NCI-H2029 (cell line): ENCODE measurements at regions not wholly inside any gene's neighbourhood (a gene's known extent, or its start where the extent isn't known, plus 50 kb on each side); places are given as distances from the start of the nearest gene placed in this dataset.
"Not testable (repeated sequence)": the region's sequence is repeated elsewhere in the genome, so short reads cannot be mapped to it uniquely, and the experiment has no call there.

ENCODE experiments used
- DNase-seq: peaks from one replicate; lab custom pipeline; 2025; lab: John Stamatoyannopoulos, UW

GRCh38 chr15:62320259-62320658 lies 155.2 kb upstream of the C2CD4B start:
- no peak for DNase-seq

DNA sequence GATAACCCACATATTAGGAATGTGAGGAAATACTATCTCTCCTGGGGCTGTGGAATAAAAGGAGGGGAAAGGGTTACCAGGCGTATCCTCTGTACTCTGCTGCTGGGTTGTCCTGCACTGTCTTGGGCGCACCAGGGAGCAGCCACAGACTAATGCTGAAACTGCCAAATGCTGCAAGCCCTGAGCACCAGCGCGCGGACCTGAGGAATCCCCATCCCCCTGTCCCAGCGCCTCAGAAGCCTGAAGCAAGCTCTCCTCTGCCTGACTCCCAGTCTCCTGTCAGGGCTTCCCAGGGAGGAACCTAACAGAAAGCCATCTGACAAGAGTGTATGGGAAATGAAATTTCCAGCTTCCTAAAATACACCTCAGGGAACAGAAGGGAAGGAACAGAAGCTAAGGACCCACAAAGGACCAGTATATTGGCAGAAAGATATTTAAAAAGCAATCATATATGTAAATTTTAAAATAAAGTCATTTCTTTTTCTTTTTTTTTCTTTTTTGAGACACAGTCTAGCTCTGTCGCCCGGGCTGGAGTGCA lies 158.3 kb upstream of the C2CD4B start:
- no peak for DNase-seq

DNA sequence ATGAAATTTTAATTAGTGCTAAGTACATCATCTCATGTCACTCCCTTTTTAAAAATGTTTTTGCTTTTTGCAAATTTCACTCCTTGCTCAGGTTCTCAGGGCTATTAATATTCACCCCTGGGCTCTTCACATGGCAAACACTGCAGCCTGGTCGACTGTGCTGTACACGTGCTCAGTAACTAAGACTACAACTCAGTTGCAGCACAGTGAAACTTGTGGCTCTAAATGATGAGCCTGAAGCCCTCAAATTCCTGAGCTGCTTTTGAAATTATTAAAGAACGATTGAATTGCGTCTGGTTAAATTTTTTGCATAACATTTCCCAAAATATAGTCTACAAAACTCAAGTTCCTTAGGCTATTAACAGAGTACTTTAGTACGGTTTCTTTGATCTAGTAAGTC lies 159.3 kb upstream of the C2CD4B start:
- DNase-seq, result no peak

- no peak for DNase-seq
Observed at GRCh38 chr15:62325597-62325996, 160.5 kb upstream of the C2CD4B start.

DNA sequence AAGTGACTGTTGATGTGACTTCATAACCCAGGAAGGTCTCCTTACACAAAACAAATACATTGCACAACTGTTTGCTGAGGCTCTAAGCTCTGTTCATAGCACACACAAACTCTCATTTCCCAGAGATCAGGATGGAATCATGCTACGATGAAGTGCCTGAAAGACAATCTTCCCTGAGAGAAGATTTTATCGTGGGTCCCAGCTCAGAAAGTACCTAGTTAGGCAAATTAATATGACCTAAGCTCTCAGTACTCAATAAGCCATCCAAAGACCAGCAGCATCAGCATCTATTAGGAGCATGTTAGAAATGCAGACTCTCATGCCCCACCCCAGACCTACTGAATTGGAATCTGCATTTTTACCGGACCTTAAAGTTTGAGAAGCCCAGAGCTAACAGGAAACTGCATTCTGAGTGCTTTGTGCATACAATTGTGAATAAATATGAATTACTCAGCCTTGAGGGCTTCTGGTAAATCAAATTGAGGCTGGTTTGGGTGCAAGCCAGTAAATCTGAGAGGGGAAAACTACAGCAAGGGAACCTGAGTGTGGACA lies 161.5 kb upstream of the C2CD4B start:
- DNase-seq, result peak; percentile 33

DNA sequence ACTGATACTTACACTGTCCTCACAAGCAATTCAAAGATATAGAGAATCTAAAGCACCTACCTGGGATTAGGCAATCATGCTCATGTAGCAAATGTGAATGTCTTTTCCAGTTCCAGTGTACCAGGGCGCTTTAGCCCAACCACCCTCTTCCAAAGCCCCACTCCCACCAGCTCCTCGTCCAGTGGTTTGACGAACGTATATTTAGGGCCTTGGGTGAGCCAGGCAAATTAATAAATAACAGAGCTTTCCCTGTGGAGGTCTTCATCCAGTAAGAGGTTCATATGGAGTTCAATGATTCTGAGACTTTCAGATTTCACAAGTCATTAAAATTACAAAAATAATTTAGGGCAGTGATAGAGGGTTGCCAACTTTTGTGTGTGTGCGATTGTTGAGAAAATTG lies 162.3 kb upstream of the C2CD4B start:
- no peak for DNase-seq

- DNase-seq, result not testable (repeated sequence)
Observed at GRCh38 chr15:62332472-62332871, 167.4 kb upstream of the C2CD4B start.

GRCh38 chr15:62334536-62334935 lies 169.5 kb upstream of the C2CD4B start:
- DNase-seq, result no peak

GRCh38 chr15:62337934-62338333 lies 172.8 kb upstream of the C2CD4B start:
- no peak for DNase-seq

GRCh38 chr15:62338497-62338896 lies 173.4 kb upstream of the C2CD4B start:
- DNase-seq, result no peak

- no peak for DNase-seq
Observed at GRCh38 chr15:62342959-62343358, 177.9 kb upstream of the C2CD4B start.

DNA sequence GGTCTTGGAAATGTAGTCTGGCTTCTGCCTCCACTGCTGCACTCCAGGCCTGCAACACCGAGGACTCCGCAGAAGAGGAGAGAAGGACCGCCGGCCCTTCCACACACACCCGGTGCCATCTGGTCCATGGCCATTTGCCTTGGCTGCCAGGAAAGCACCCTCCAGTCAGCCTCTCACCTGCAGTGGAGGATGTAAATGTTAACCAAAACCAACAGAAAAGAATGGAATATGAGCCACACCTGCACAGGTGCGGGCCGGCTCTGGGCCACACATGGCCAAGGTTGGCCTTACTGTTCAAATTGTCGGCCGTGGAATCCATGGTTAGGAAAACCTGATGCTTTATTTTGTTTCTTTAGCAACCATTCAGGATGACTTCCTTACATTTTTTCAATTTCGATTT lies 178.3 kb upstream of the C2CD4B start:
- DNase-seq, result peak; percentile 52

- DNase-seq, result peak; percentile 72
Observed at GRCh38 chr15:62344806-62345539, 179.9 kb upstream of the C2CD4B start.

DNA sequence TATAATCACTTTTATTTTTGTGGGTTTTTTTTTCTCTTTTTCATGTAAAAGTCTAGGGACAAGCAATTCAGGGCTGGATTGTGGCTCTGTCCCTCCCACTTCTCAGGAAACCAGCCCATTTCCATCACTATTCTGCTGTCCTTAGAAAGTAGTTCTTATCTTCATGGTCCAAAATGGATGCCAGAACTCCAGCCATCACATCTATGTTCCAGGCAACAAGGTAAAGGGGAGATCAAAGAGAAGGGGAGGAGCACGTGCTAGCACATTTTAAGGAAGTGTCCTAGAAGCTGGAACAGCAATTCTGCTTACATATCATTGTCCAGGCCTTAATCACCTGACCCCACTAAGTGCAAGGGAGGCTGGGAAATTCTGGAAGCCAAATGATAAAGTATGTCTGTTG lies 181.1 kb upstream of the C2CD4B start:
- no peak for DNase-seq

- DNase-seq, result no peak
Observed at GRCh38 chr15:62348118-62348517, 183.0 kb upstream of the C2CD4B start.

- no peak for DNase-seq
Observed at GRCh38 chr15:62348623-62349022, 183.5 kb upstream of the C2CD4B start.

DNA sequence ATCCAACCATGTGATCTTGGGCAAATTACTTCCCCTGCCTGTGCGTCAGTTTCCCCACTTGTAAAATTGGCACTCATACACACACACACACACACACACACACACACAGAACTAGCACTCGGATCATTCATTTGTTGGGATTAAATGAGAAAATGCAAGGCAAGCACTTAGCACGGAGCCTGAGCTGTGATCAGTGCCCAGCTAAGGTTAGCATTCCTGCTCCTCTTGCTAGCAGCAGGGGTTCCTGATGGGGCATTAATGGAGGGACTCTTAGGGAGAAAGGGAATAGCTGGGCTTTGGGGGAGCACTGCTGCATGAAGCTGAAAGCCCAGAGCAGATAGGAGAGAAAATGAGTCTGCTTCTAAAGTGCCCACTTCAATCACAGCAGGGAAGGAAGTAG lies 187.7 kb upstream of the C2CD4B start:
- DNase-seq, result no peak

GRCh38 chr15:62357431-62357830 lies 192.3 kb upstream of the C2CD4B start:
- no peak for DNase-seq

- no peak for DNase-seq
Observed at GRCh38 chr15:62359416-62359815, 194.3 kb upstream of the C2CD4B start.

GRCh38 chr15:62360332-62361097 lies 195.4 kb upstream of the C2CD4B start:
- peak; percentile 74 for DNase-seq

DNA sequence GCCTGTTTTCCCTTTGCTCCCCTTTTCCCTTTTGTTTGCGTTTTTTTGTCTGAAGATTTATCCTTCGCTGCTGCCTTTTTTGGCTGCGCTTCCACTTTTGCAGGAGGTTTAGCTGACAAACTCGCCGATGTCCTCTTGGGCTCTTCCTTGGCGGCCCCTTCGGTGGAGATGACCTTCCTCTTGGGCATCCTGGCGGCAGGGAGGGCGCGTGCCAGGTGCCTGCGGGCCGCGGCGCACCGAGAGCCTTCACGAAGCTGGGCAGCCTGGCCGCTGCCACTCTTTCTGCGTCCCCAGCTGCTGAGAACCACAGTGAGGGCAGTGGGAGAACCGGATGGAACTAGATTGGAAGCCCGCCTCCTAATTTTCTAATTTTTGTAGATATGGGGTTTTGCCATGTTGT lies 197.1 kb upstream of the C2CD4B start:
- no peak for DNase-seq

DNA sequence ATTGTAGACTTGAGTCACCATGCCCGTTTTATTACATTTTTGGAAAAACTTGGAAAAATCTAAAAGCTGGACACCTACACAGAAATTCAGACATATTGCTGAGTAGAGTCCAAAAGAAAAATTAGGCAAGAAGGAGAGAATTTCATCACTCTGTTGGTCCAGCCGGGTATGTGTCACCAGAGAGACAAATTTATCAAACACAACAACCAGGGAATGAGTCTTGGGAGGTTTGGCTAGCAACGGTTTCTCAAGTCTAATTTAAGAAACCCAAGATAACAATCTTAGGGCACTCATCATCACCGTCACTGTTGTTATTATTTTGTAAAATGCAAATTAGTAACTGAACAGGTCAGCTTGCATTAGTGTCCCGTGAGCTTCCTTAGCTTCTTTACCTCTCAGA lies 197.5 kb upstream of the C2CD4B start:
- DNase-seq, result no peak

DNA sequence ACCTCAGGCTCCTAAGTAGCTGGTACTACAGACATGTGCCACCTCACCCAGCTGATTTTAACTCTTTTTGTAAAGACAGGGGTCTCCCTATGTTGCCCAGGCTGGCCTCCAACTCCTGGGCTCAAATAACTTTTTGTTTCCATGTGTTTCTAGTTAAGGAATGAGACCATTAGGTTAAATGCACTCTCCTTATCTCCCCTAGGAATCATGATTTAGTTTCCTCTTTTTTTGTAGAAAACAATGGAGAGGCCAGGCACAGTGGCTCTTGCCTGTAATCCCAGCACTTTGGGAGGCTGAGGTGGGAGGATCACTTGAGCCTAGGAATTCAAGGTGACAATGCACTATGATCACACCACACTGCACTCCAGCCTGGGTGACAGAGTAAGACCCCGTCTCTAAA lies 198.8 kb upstream of the C2CD4B start:
- no peak for DNase-seq
